GM23248 (cell line): ENCODE measurements at regions not wholly inside any gene's neighbourhood (a gene's known extent, or its start where the extent isn't known, plus 50 kb on each side); places are given as distances from the start of the nearest gene placed in this dataset.

ENCODE experiments used
- EZH2 ChIP-seq: fragments of 200-600 bp; sonication (generic); IDR thresholded peaks from 2 replicates; pipeline ENCODE4 v1.6.1; 2018; ENCODE audit warnings: antibody characterized with exemption, mild to moderate bottlenecking; ENCODE audit not compliant: insufficient read depth, poor library complexity, severe bottlenecking
- EZH2phosphoT487 ChIP-seq: fragments of 200-600 bp; sonication (generic); IDR thresholded peaks from 2 replicates; pipeline ENCODE4 v1.6.1; 2018; ENCODE audit warnings: antibody characterized with exemption, moderate library complexity, mild to moderate bottlenecking, low read depth; ENCODE audit not compliant: insufficient read depth

GRCh38 chr2:10238991-10239485, 63.7 kb upstream of the HPCAL1 start:
- no peak for TF ChIP-seq EZH2
- TF ChIP-seq EZH2phosphoT487, result no peak
